DMS 273 treated with DMSO at 0.1 percent for 48 hours (cell line): ENCODE measurements at regions not wholly inside any gene's neighbourhood (a gene's known extent, or its start where the extent isn't known, plus 50 kb on each side); places are given as distances from the start of the nearest gene placed in this dataset.

Source experiments
- DNase-seq: peaks from one replicate; lab custom pipeline; 2025; lab: John Stamatoyannopoulos, UW

- no peak for DNase-seq
Observed at GRCh38 chr5:91443023-91443422, 59.9 kb upstream of the ARRDC3 start.

GRCh38 chr5:91441082-91441481, 58.0 kb upstream of the ARRDC3 start:
- no peak for DNase-seq

DNA sequence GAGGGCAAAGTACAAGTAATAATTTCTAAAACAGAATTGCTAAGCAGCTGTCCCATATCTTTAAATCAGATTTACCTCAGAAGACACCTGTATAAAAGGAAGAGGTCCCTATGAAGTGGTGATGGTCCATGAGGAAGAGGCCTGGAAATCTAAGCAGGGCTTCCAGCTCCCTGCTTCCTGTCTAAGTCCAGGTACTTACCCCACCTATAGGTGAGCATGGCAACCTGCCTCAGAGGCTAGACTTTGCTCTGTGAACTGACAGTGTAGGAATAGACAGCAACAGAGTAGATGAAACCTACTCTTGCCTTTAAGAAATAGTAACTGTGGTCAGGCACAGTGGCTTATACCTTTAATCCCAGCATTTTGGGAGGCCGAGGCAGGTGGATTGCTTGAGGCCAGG, 55.8 kb upstream of the ARRDC3 start:
- DNase-seq = no peak

GRCh38 chr5:91436241-91436640, 53.1 kb upstream of the ARRDC3 start:
- DNase-seq = no peak

- no peak for DNase-seq
Observed at GRCh38 chr5:91434348-91434747, 51.2 kb upstream of the ARRDC3 start.

DNA sequence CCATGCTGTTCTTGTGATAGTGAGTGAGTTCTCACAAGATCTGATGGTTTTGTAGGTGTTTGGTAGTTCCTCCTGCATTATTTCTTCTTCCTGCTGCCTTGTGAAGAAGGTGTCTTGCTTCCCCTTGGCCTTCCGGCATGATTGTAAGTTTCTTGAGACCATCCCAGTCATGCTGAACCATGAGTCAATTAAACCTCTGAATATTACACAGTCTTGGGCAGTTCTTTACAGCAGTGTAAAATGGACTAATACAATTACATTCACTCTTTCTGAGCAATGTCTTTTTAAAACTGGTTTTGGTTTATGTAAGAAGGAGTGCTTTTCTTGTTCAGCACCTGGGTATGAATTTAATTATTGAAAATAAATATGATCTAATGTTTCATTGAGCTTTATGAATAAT, 50.7 kb upstream of the ARRDC3 start:
- DNase-seq = no peak
